Neural progenitor cell (in vitro differentiated cells): ENCODE measurements at regions not wholly inside any gene's neighbourhood (a gene's known extent, or its start where the extent isn't known, plus 50 kb on each side); places are given as distances from the start of the nearest gene placed in this dataset.

ENCODE experiments used
- DNase-seq: peaks from one replicate; pipeline ENCODE4 v3.0.0-alpha.2; 2016; ENCODE audit warnings: low spot score
- H2AFZ ChIP-seq: fragments of 200-600 bp; sonication (generic); replicated peaks from 2 replicates; pipeline ENCODE4 v1.6.1; 2016; ENCODE audit warnings: antibody characterized with exemption
- H3F3A ChIP-seq: fragments of 200-600 bp; sonication (generic); 2 replicates; pipeline ENCODE4 v1.6.1; 2016; ENCODE audit warnings: antibody characterized with exemption, low read depth
- H3K27ac ChIP-seq: fragments of 200-600 bp; sonication (generic); 2 replicates; pipeline ENCODE4 v1.5.1; 2016; ENCODE audit warnings: mild to moderate bottlenecking
- H3K27me3 ChIP-seq: fragments of 200-600 bp; sonication (generic); 2 replicates; pipeline ENCODE4 v1.6.1; 2016; ENCODE audit warnings: mild to moderate bottlenecking, moderate library complexity
- H3K36me3 ChIP-seq: fragments of 200-600 bp; sonication (generic); 2 replicates; pipeline ENCODE4 v1.5.1; 2016
- H3K4me1 ChIP-seq: fragments of 200-600 bp; sonication (generic); 2 replicates; pipeline ENCODE4 v1.6.1; 2016; ENCODE audit warnings: mixed run types
- H3K4me2 ChIP-seq: fragments of 200-600 bp; sonication (generic); 2 replicates; pipeline ENCODE4 v1.6.1; 2016
- H3K4me3 ChIP-seq: fragments of 200-600 bp; sonication (generic); 2 replicates; pipeline ENCODE4 v1.5.1; 2016
- H3K79me2 ChIP-seq: fragments of 200-600 bp; sonication (generic); 2 replicates; pipeline ENCODE4 v1.6.1; 2016; ENCODE audit warnings: low read depth
- H3K9ac ChIP-seq: fragments of 200-600 bp; sonication (generic); 2 replicates; pipeline ENCODE4 v1.6.1; 2016
- H3K9me3 ChIP-seq: fragments of 200-600 bp; sonication (generic); 2 replicates; pipeline ENCODE4 v1.5.1; 2016; ENCODE audit warnings: low read depth
- H4K20me1 ChIP-seq: fragments of 200-600 bp; sonication (generic); 2 replicates; pipeline ENCODE4 v1.6.1; 2016; ENCODE audit warnings: low read depth
- H3K27ac Mint-ChIP-seq: 3 replicates; pipeline ENCODE4 v1.8.0; 2021; ENCODE audit warnings: mixed read lengths
- H3K27me3 Mint-ChIP-seq: 2 replicates; pipeline ENCODE4 v1.8.0; 2022; ENCODE audit warnings: low read depth, mild to moderate bottlenecking, inconsistent platforms, moderate library complexity, mixed read lengths; ENCODE audit not compliant: insufficient read depth
- H3K36me3 Mint-ChIP-seq: 3 replicates; pipeline ENCODE4 v1.8.0; 2021; ENCODE audit warnings: mixed read lengths
- H3K4me1 Mint-ChIP-seq: 3 replicates; pipeline ENCODE4 v1.8.0; 2021; ENCODE audit warnings: mixed read lengths
- H3K4me3 Mint-ChIP-seq: 3 replicates; pipeline ENCODE4 v1.8.0; 2021; ENCODE audit warnings: mild to moderate bottlenecking, moderate library complexity, mixed read lengths
- H3K9me3 Mint-ChIP-seq: 3 replicates; pipeline ENCODE4 v1.8.0; 2020; ENCODE audit warnings: mixed read lengths
- CTCF ChIP-seq: fragments of 200-600 bp; sonication (generic); IDR thresholded peaks from 2 replicates; pipeline ENCODE4 v1.5.1; 2017; ENCODE audit warnings: antibody characterized with exemption, mild to moderate bottlenecking
- EZH2 ChIP-seq: fragments of 200-600 bp; sonication (generic); IDR thresholded peaks from 2 replicates; pipeline ENCODE4 v1.6.1; 2017; ENCODE audit warnings: antibody characterized with exemption, mild to moderate bottlenecking, moderate library complexity
- EZH2phosphoT487 ChIP-seq: fragments of 200-600 bp; sonication (generic); IDR thresholded peaks from 2 replicates; pipeline ENCODE4 v1.6.1; 2017; ENCODE audit warnings: antibody characterized with exemption

DNA sequence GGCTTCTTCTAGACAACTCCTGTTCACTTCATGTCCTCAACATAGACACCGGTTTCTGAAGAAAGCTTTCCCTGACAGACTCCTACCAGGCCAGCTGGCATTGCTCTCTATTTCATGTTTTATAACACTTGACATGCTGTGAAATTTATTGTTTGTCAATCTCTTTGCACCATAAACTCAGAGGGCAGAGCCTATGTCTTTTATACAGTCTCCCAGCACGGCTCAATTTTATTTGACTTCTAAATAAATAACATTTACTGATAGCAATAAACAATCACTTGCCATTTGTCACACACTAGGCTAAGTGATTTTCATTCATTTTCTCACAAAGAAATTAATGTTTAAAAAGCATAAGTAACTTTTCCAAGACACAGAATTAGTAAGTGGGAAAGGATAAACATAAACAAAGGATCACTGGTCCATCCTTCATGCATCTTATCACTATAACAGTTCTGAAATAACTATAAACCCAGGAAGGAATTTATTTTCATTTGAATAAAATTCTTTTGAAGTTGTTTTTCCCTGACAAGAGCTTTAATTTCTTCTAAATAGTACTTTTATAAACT, 577.6 kb downstream of the TECRL start:
- no peaks in the 10 kb centered on the region for H3K79me2 ChIP-seq
- no peak overlapping the region for H3K27ac ChIP-seq
- peaks cover 6% of the 10 kb centered on the region for H3F3A ChIP-seq
- no peaks in the 10 kb centered on the region for H3K4me1 ChIP-seq
- no peaks in the 10 kb centered on the region for H3K36me3 ChIP-seq
- no peaks in the 10 kb centered on the region for H3K9me3 ChIP-seq
- Mint-ChIP-seq H3K27me3 (no peaks in the 10 kb centered on the region), H3K36me3 (no peaks in the 10 kb centered on the region), H3K27ac (no peak overlapping the region), H3K4me3 (no peak overlapping the region), H3K4me1 (no peaks in the 10 kb centered on the region), H3K9me3 (no peaks in the 10 kb centered on the region)
- H2AFZ ChIP-seq = no peak overlapping the region
- no peaks in the 10 kb centered on the region for H3K27me3 ChIP-seq
- no peak overlapping the region for H3K4me3 ChIP-seq
- no peak for DNase-seq
- H3K9ac ChIP-seq = no peak overlapping the region
- TF ChIP-seq CTCF (no peak), EZH2phosphoT487 (no peak), EZH2 (no peak)
- H4K20me1 ChIP-seq = no peaks in the 10 kb centered on the region
- no peak overlapping the region for H3K4me2 ChIP-seq

DNA sequence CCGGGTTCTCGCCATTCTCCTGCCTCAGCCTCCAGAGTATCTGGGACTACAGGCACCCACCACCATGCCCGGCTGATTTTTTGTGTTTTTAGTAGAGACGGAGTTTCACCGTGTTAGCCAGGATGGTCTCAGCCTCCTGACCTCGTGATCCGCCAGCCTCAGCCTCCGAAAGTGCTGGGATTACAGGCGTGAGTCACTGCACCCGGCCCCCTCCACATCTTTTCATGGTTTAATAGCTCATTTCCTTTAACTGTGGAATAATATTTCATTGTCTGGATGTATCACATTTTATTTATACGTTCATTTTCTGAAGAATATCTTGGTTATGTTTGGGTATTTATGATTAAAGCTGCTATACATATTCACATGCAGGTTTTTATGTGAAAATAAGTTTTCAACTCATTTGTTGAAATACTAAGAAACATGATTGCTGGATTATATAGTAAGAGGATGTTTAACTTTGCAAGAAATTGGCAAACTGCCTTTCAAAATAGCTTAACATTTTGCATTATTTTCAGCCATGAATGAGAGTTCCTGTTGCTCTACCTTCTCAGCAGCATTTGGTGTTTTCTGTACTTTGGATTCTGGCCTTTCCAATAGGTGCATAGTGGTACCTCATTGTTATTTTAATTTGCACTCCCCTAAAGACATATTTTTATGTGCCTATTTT, 591.9 kb downstream of the TECRL start:
- Histone ChIP-seq H3K9ac (no peak overlapping the region), H3K27me3 (no peaks in the 10 kb centered on the region), H3K4me3 (no peak overlapping the region), H3K4me2 (no peak overlapping the region), H3K79me2 (no peaks in the 10 kb centered on the region), H3F3A (no peaks in the 10 kb centered on the region), H3K27ac (no peak overlapping the region), H3K36me3 (no peaks in the 10 kb centered on the region), H2AFZ (no peak overlapping the region), H4K20me1 (no peaks in the 10 kb centered on the region), H3K4me1 (no peaks in the 10 kb centered on the region), H3K9me3 (no peaks in the 10 kb centered on the region)
- H3K27me3 Mint-ChIP-seq = no peaks in the 10 kb centered on the region
- no peak overlapping the region for H3K4me3 Mint-ChIP-seq
- H3K27ac Mint-ChIP-seq = no peak overlapping the region
- TF ChIP-seq EZH2 (no peak), EZH2phosphoT487 (no peak), CTCF (no peak)
- peaks cover 2% of the 10 kb centered on the region for H3K9me3 Mint-ChIP-seq
- no peaks in the 10 kb centered on the region for H3K36me3 Mint-ChIP-seq
- DNase-seq = no peak
- H3K4me1 Mint-ChIP-seq = no peaks in the 10 kb centered on the region

DNA sequence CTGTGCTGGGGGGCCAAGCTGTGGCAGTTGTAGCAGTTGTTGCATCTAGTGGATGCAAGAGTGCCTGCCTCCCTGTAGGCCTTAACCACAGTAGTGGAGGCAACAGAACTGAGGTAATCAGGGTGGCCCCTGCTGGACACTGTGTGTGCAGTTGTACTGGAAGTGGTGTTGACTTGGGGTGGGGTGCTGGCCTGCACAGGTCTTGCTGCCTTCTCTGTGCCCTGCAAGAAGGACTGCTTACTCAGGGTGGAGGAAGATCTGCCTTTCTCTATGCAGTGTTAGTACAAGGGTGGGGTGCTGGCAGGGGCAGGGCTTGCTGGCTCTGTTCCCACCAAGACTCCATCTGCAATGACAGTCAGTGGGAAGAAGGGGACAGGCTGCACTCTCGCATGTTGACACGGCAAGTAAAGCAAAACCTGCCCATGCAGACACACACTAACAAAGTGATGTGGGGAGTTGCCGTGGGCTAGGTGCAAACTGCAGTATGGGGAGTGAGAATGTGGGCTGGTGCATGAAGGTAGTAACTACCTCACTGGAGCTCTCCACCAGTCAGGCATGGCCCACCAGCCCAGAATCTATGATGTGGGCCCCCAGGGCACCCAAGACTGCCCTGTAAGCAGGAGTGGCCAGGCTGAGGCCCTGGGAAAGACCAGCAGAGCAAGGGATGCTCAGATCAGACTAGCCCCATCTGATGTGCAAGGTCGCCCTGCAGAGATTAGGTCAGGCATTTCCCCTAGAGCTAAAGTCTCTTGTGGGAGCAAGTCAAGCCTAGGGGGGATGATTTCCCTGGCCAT, 594.9 kb downstream of the TECRL start:
- Histone ChIP-seq H3F3A (no peaks in the 10 kb centered on the region), H3K36me3 (no peaks in the 10 kb centered on the region), H3K79me2 (no peaks in the 10 kb centered on the region), H3K9ac (no peak overlapping the region), H2AFZ (no peak overlapping the region), H3K27ac (no peak overlapping the region), H3K4me2 (no peak overlapping the region), H3K27me3 (no peaks in the 10 kb centered on the region), H3K4me3 (no peak overlapping the region), H4K20me1 (no peaks in the 10 kb centered on the region), H3K9me3 (no peaks in the 10 kb centered on the region), H3K4me1 (no peaks in the 10 kb centered on the region)
- H3K4me1 Mint-ChIP-seq = no peaks in the 10 kb centered on the region
- H3K27ac Mint-ChIP-seq = no peak overlapping the region
- H3K27me3 Mint-ChIP-seq = no peaks in the 10 kb centered on the region
- TF ChIP-seq EZH2 (no peak), CTCF (no peak), EZH2phosphoT487 (no peak)
- DNase-seq = no peak
- peaks cover 2% of the 10 kb centered on the region for H3K9me3 Mint-ChIP-seq
- H3K4me3 Mint-ChIP-seq = no peak overlapping the region
- H3K36me3 Mint-ChIP-seq = no peaks in the 10 kb centered on the region
